Endodermal cell (in vitro differentiated cells): ENCODE measurements at regions not wholly inside any gene's neighbourhood (a gene's known extent, or its start where the extent isn't known, plus 50 kb on each side); places are given as distances from the start of the nearest gene placed in this dataset.
"Not testable (repeated sequence)": the region's sequence is repeated elsewhere in the genome, so short reads cannot be mapped to it uniquely, and the experiment has no call there.

Source experiments
- DNase-seq: peaks from one replicate; pipeline ENCODE4 v3.0.0-alpha.2; 2017
- H3K27ac ChIP-seq: 2 replicates; pipeline ENCODE4 v1.5.1; 2013; ENCODE audit warnings: mild to moderate bottlenecking, low read depth, low read length, moderate library complexity
- H3K27me3 ChIP-seq: 2 replicates; pipeline ENCODE4 v1.6.1; 2013; ENCODE audit warnings: mild to moderate bottlenecking, low read length, moderate library complexity; ENCODE audit not compliant: insufficient read depth, control insufficient read depth, poor library complexity, severe bottlenecking
- H3K36me3 ChIP-seq: 2 replicates; pipeline ENCODE4 v1.7.0; 2013; ENCODE audit warnings: mild to moderate bottlenecking, low read length, moderate library complexity; ENCODE audit not compliant: control insufficient read depth, insufficient read depth
- H3K4me1 ChIP-seq: one replicate; pipeline ENCODE4 v1.7.0; 2013; ENCODE audit warnings: low read length; ENCODE audit not compliant: control insufficient read depth, insufficient read depth
- H3K4me3 ChIP-seq: 2 replicates; pipeline ENCODE4 v1.5.1; 2013; ENCODE audit warnings: mild to moderate bottlenecking, low read length, moderate library complexity
- H3K9ac ChIP-seq: 2 replicates; pipeline ENCODE4 v1.6.1; 2013; ENCODE audit warnings: mild to moderate bottlenecking, low read length, moderate library complexity; ENCODE audit not compliant: poor library complexity, severe bottlenecking; ENCODE audit errors: extremely low read depth
- H3K9me3 ChIP-seq: 2 replicates; pipeline ENCODE4 v1.6.1; 2013; ENCODE audit warnings: mild to moderate bottlenecking, low read length, moderate library complexity; ENCODE audit not compliant: control insufficient read depth
- H3K27ac Mint-ChIP-seq: 2 replicates; pipeline ENCODE4 v1.8.0; 2020; ENCODE audit warnings: mixed read lengths
- H3K27me3 Mint-ChIP-seq: 2 replicates; pipeline ENCODE4 v1.8.0; 2021; ENCODE audit warnings: mild to moderate bottlenecking, mixed read lengths; ENCODE audit not compliant: insufficient read depth
- H3K36me3 Mint-ChIP-seq: 2 replicates; pipeline ENCODE4 v1.8.0; 2020; ENCODE audit warnings: low read depth, mixed read lengths
- H3K4me1 Mint-ChIP-seq: 2 replicates; pipeline ENCODE4 v1.8.0; 2020; ENCODE audit warnings: mixed read lengths
- H3K4me3 Mint-ChIP-seq: 2 replicates; pipeline ENCODE4 v1.8.0; 2020; ENCODE audit warnings: mild to moderate bottlenecking, moderate library complexity, mixed read lengths
- H3K9me3 Mint-ChIP-seq: 2 replicates; pipeline ENCODE4 v1.8.0; 2020; ENCODE audit warnings: mild to moderate bottlenecking, mixed read lengths
- WGBS, 2 experiments: methylation state at CpG; one replicate each; pipeline versions ENCODE4 v1.1.5 to v1.1.7; 2013; ENCODE audit warnings: missing lambda C conversion rate in 2 of 2, mixed read lengths in 1 of 2; ENCODE audit not compliant: insufficient coverage in 1 of 2, insufficient read length in 1 of 2; 5-methylcytosine and 5-hydroxymethylcytosine counted together
- TF ChIP-seq, protein P1 (sequence below): fragments of 200-600 bp; sonication (generic); conservative IDR thresholded peaks from 2 replicates; pipeline ENCODE4 v1.5.0; 2021; ENCODE audit warnings: antibody characterized with exemption, mild to moderate bottlenecking

DNA sequence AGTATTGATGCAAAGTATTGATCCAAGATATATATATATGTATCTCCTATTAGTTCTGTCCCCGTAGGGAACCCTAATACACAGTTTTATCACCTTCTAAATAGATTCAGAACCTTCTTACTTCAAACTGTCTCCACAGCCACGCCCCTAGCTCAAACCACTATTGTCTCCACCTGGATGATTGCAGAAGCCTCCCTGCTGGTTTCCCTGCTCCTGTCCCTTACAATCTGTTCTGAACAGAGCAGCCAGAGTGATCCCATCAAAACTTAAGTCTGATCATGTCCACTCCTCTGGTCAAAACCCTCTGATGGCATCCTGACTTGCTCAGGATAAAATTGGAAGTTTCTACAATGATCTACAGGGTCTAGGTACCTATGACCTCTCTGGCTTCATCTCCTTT lies 1719.6 kb downstream of the KHDRBS2 start:
- not testable (repeated sequence) for H3K4me3 ChIP-seq, H3K27ac ChIP-seq, H3K9ac ChIP-seq, H3K27me3 ChIP-seq, H3K36me3 Mint-ChIP-seq, H3K36me3 ChIP-seq, H3K27me3 Mint-ChIP-seq, DNase-seq, H3K9me3 Mint-ChIP-seq, H3K4me1 ChIP-seq, H3K27ac Mint-ChIP-seq, H3K4me3 Mint-ChIP-seq
- peaks cover 11% of the 10 kb centered on the region for H3K9me3 ChIP-seq
- WGBS, 2 experiments = no CpG with 5 or more reads among the region's 2 CpGs
- peaks cover 18% of the 10 kb centered on the region for H3K4me1 Mint-ChIP-seq

DNA sequence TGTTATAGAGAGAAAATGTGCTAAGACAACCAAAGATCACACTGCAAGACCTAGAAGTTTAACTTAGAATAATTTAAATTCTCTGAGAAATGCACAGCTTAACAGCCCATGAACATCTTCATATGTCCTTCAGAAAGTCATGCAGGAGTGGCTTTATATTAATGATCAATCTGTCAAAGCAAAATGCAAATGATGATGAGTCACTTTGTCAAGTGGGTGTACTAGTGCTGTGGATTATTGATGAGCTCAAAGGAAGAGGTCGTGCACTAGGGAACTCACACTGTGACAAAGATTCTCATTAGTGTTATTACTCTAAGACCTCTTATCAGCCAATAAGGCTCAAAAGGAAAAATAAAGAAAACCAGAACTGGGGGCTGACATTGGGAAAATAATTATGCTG lies 1726.3 kb downstream of the KHDRBS2 start:
- H3K4me3 ChIP-seq, H3K4me1 ChIP-seq, H3K36me3 ChIP-seq, H3K4me1 Mint-ChIP-seq, H3K9me3 Mint-ChIP-seq, DNase-seq, H3K9ac ChIP-seq, H3K36me3 Mint-ChIP-seq, H3K27ac ChIP-seq, H3K4me3 Mint-ChIP-seq, H3K27ac Mint-ChIP-seq: not testable (repeated sequence)
- peaks cover 11% of the 10 kb centered on the region for H3K9me3 ChIP-seq
- H3K27me3 Mint-ChIP-seq = peaks cover 23% of the 10 kb centered on the region
- H3K27me3 ChIP-seq = peaks cover 27% of the 10 kb centered on the region
- WGBS, 2 experiments = no CpG with 5 or more reads among the region's 1 CpG

DNA sequence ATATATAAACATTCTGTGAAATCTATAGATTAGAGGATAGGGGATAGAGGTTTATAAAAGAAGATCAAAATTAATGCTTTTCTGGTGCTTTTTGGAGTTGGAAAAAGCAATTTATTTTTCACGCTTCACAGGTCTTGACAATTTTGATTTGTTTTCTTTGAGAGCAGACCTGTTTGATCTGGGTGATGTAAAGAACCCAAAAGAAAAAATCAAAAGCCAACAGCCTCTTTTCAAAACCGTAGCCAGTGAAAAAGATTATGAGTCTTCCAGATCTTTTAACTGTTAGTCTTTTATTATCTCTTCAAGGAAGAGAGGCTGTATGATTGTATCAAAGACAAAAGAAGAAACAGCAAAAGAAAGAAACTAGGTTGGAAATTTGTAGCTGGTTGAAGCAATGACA lies 1738.7 kb downstream of the KHDRBS2 start:
- not testable (repeated sequence) for H3K4me3 Mint-ChIP-seq, H3K4me3 ChIP-seq, H3K9me3 Mint-ChIP-seq, H3K4me1 ChIP-seq, H3K9me3 ChIP-seq, H3K36me3 Mint-ChIP-seq, H3K4me1 Mint-ChIP-seq, DNase-seq, H3K27me3 ChIP-seq, H3K36me3 ChIP-seq, H3K27ac ChIP-seq, H3K27ac Mint-ChIP-seq, H3K27me3 Mint-ChIP-seq, H3K9ac ChIP-seq
- 81 to 100% methylated on average over 1 to 2 of the region's 2 CpGs for WGBS, 2 experiments

DNA sequence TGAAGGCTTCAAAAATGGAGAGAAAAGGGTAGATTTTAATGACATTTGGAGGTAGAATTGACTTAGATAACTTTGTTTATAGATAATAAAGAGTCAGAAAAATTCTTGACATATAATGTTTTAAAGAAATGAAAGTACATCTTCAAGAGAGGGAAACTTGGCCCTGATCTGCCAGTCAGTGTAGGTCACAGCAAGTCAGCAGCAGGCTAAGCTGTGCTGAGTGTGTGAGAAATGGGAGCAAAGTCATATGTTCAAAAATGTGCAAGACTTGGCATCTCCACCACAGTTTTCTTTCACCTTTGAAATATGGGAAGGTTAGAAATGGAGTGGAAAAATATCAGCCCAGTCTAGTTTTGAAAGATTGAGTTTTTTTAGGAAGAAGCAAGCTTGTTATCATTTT lies 1761.3 kb downstream of the KHDRBS2 start:
- H3K27me3 ChIP-seq, H3K9ac ChIP-seq, H3K36me3 ChIP-seq, H3K9me3 Mint-ChIP-seq, H3K4me1 ChIP-seq, H3K27ac ChIP-seq, H3K4me3 ChIP-seq, H3K9me3 ChIP-seq, H3K4me3 Mint-ChIP-seq, H3K27me3 Mint-ChIP-seq, DNase-seq, H3K36me3 Mint-ChIP-seq, H3K4me1 Mint-ChIP-seq, H3K27ac Mint-ChIP-seq: not testable (repeated sequence)

DNA sequence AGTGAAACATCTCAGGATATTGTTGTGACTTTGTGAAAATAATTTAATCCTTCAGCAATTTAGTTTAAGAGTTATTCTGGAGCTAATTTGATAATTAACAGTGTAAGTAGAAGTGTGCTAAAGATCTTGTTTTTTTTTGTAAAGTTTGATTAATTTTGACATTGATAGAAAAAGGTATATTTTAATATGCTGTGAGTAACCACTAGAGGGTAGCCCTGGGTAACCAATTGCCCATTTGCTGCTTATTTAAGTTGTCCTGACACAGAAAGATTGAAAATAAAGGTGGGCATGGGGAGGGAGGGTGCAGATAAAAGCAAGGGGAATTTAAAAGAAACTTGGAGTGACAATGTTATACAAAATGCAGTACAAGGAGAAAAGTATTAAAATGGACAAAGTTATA lies 1808.3 kb downstream of the KHDRBS2 start:
- not testable (repeated sequence) for H3K27me3 Mint-ChIP-seq, H3K9me3 ChIP-seq, H3K27ac ChIP-seq, H3K9me3 Mint-ChIP-seq, H3K36me3 ChIP-seq, H3K4me1 Mint-ChIP-seq, H3K4me1 ChIP-seq, H3K4me3 ChIP-seq, H3K9ac ChIP-seq, DNase-seq, H3K36me3 Mint-ChIP-seq, H3K27me3 ChIP-seq, H3K4me3 Mint-ChIP-seq, H3K27ac Mint-ChIP-seq
- TF ChIP-seq, protein P1, sequence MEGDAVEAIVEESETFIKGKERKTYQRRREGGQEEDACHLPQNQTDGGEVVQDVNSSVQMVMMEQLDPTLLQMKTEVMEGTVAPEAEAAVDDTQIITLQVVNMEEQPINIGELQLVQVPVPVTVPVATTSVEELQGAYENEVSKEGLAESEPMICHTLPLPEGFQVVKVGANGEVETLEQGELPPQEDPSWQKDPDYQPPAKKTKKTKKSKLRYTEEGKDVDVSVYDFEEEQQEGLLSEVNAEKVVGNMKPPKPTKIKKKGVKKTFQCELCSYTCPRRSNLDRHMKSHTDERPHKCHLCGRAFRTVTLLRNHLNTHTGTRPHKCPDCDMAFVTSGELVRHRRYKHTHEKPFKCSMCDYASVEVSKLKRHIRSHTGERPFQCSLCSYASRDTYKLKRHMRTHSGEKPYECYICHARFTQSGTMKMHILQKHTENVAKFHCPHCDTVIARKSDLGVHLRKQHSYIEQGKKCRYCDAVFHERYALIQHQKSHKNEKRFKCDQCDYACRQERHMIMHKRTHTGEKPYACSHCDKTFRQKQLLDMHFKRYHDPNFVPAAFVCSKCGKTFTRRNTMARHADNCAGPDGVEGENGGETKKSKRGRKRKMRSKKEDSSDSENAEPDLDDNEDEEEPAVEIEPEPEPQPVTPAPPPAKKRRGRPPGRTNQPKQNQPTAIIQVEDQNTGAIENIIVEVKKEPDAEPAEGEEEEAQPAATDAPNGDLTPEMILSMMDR = peak; percentile 66

DNA sequence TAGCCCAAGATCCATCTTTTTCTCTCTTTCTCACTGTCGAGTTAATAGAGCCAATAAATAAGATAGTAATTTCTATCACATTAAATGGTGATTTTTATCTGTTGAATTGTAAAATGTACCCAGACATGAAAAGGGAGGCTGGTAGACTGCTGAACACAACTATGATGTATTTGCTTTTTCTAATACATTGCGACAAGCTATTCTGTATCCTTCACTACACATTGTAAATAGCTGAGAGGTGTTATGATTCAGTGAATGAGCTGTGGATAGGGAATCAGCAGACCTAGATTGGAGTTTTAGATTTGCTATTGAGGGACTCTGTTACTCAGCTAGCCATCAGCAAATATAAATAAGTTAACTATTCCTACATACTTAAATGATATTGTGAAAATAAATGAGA lies 1812.2 kb downstream of the KHDRBS2 start:
- no CpG with 5 or more reads among the region's 2 CpGs for WGBS, 2 experiments
- not testable (repeated sequence) for H3K27ac Mint-ChIP-seq, H3K4me1 ChIP-seq, H3K9me3 ChIP-seq, H3K27ac ChIP-seq, H3K36me3 Mint-ChIP-seq, H3K4me1 Mint-ChIP-seq, H3K9me3 Mint-ChIP-seq, H3K36me3 ChIP-seq, H3K4me3 Mint-ChIP-seq, H3K9ac ChIP-seq, DNase-seq, H3K4me3 ChIP-seq, H3K27me3 Mint-ChIP-seq, H3K27me3 ChIP-seq

DNA sequence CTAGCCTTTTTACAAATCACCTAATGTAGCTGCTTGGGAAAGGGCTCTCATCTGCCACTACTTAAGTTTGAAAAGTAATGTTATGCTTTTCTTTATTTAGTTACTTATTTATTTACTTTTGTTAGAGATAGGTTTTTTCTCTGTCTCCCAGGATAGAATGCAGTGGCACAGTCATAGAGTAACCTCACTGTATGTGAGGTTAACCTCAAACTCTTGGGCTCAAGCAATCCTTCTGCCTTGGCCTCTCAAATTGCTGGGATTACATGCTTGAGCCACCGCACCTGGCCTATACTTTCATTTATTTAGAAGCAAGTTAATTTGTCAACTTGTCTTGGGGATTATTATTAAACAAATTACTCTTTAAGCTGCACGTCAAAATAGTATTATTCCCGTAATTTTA lies 1814.6 kb downstream of the KHDRBS2 start:
- H3K4me3 ChIP-seq, H3K36me3 Mint-ChIP-seq, H3K27ac ChIP-seq, H3K9ac ChIP-seq, H3K4me1 ChIP-seq, H3K27me3 Mint-ChIP-seq, H3K9me3 Mint-ChIP-seq, H3K36me3 ChIP-seq, H3K27ac Mint-ChIP-seq, H3K4me3 Mint-ChIP-seq, H3K9me3 ChIP-seq, H3K27me3 ChIP-seq, DNase-seq, H3K4me1 Mint-ChIP-seq: not testable (repeated sequence)
- 100% methylated on average over 2 of the region's 3 CpGs; no CpG with 5 or more reads in 1 of the 2 experiments for WGBS, 2 experiments
